Sigmoid colon (tissue), 3 donors: ENCODE measurements at regions not wholly inside any gene's neighbourhood (a gene's known extent, or its start where the extent isn't known, plus 50 kb on each side); places are given as distances from the start of the nearest gene placed in this dataset.
"Not testable (repeated sequence)": the region's sequence is repeated elsewhere in the genome, so short reads cannot be mapped to it uniquely, and the experiment has no call there.

Source experiments
- POLR2A ChIP-seq, 2 donors: fragments of 450-650 bp; IDR thresholded peaks; one replicate each; pipeline ENCODE4 v1.6.1; 2016; ENCODE audit warnings: antibody characterized with exemption in 2 of 2, mild to moderate bottlenecking in 2 of 2, moderate library complexity in 2 of 2
- TF ChIP-seq, protein P1 (sequence below), 4 experiments: fragments of 450-650 bp in 3 of 4; fragments of 200-600 bp in 1 of 4; IDR thresholded peaks; one replicate each; pipeline ENCODE4 v1.5.1; 2016 to 2019; ENCODE audit warnings: antibody characterized with exemption in 4 of 4, mild to moderate bottlenecking in 3 of 4, moderate library complexity in 2 of 4

- TF ChIP-seq, protein P1, sequence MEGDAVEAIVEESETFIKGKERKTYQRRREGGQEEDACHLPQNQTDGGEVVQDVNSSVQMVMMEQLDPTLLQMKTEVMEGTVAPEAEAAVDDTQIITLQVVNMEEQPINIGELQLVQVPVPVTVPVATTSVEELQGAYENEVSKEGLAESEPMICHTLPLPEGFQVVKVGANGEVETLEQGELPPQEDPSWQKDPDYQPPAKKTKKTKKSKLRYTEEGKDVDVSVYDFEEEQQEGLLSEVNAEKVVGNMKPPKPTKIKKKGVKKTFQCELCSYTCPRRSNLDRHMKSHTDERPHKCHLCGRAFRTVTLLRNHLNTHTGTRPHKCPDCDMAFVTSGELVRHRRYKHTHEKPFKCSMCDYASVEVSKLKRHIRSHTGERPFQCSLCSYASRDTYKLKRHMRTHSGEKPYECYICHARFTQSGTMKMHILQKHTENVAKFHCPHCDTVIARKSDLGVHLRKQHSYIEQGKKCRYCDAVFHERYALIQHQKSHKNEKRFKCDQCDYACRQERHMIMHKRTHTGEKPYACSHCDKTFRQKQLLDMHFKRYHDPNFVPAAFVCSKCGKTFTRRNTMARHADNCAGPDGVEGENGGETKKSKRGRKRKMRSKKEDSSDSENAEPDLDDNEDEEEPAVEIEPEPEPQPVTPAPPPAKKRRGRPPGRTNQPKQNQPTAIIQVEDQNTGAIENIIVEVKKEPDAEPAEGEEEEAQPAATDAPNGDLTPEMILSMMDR (IDR thresholded peaks at IDR 0.05) = not testable (repeated sequence)
- not testable (repeated sequence) for TF ChIP-seq POLR2A (IDR thresholded peaks at IDR 0.05)
Observed at GRCh38 chr15:62371683-62372082, 206.6 kb upstream of the C2CD4B start.
